K562 (cell line): ENCODE measurements at regions not wholly inside any gene's neighbourhood (a gene's known extent, or its start where the extent isn't known, plus 50 kb on each side); places are given as distances from the start of the nearest gene placed in this dataset.

Experiments
- BRD9 ChIP-seq: fragments of 450-650 bp; IDR thresholded peaks from 2 replicates; pipeline ENCODE4 v1.6.1; 2018; ENCODE audit warnings: low read depth; ENCODE audit not compliant: partially characterized antibody
- BRF1 ChIP-seq: IDR thresholded peaks from 3 replicates; pipeline ENCODE4 v1.6.1; 2011; ENCODE audit warnings: borderline replicate concordance, mild to moderate bottlenecking; ENCODE audit not compliant: insufficient read length; ENCODE audit errors: extremely low read depth
- CBX1 ChIP-seq: sonication (generic); IDR thresholded peaks from 2 replicates; pipeline ENCODE4 v1.6.1; 2016; ENCODE audit warnings: antibody characterized with exemption, low read depth, mild to moderate bottlenecking
- CREM ChIP-seq: IDR thresholded peaks from 2 replicates; pipeline ENCODE4 v1.6.1; 2014; ENCODE audit warnings: antibody characterized with exemption, low read depth
- CTBP1 ChIP-seq: fragments of 450-650 bp; IDR thresholded peaks from 2 replicates; pipeline ENCODE4 v1.6.1; 2016; ENCODE audit warnings: borderline replicate concordance
- DDX20 ChIP-seq: fragments of 450-650 bp; IDR thresholded peaks from 2 replicates; pipeline ENCODE4 v1.6.1; 2016; ENCODE audit warnings: missing genetic modification characterization, low read depth, mild to moderate bottlenecking, missing compliant biosample characterization, moderate library complexity
- ELF4 ChIP-seq: fragments of 450-650 bp; formaldehyde crosslinking; IDR thresholded peaks from 2 replicates; pipeline ENCODE4 v1.4.0; 2022; ENCODE audit warnings: missing genetic modification characterization
- FOXA1 ChIP-seq: fragments of 450-650 bp; IDR thresholded peaks from 2 replicates; pipeline ENCODE4 v1.6.1; 2016; ENCODE audit warnings: mild to moderate bottlenecking, borderline replicate concordance
- FOXA3 ChIP-seq, 2 experiments: fragments of 450-650 bp in 1 of 2; sonication (generic) in 1 of 2; formaldehyde crosslinking; IDR thresholded peaks in 1 of 2; conservative IDR thresholded peaks in 1 of 2; 2 replicates each; pipeline versions ENCODE4 v1.4.0 to v1.8.0; 2020 to 2022; ENCODE audit warnings: mild to moderate bottlenecking in 2 of 2, missing genetic modification reagents in 1 of 2
- FOXJ3 ChIP-seq: sonication (generic); formaldehyde crosslinking; IDR thresholded peaks from 2 replicates; pipeline ENCODE4 v1.4.0; 2020; ENCODE audit warnings: mild to moderate bottlenecking, missing genetic modification reagents
- HDAC6 ChIP-seq: IDR thresholded peaks from 2 replicates; pipeline ENCODE4 v1.6.1; 2012; ENCODE audit warnings: low read depth, mild to moderate bottlenecking, control low read depth, inconsistent platforms, low read length, moderate library complexity
- MEF2A ChIP-seq: IDR thresholded peaks from 2 replicates; pipeline ENCODE4 v1.6.1; 2011; ENCODE audit warnings: low read depth, mild to moderate bottlenecking, low read length, moderate library complexity; ENCODE audit not compliant: control insufficient read depth
- MYNN ChIP-seq, 2 experiments: sonication (generic); formaldehyde crosslinking in 1 of 2; IDR thresholded peaks; 2 replicates each; pipeline versions ENCODE4 v1.5.0 to v1.6.1; 2016 to 2020; ENCODE audit warnings: antibody characterized with exemption in 1 of 2, missing genetic modification reagents in 1 of 2
- NFIC ChIP-seq: fragments of 450-650 bp; IDR thresholded peaks from 2 replicates; pipeline ENCODE4 v1.6.1; 2017; ENCODE audit warnings: mild to moderate bottlenecking, inconsistent platforms
- PHB ChIP-seq: fragments of 250-450 bp; sonication (Bioruptor Pico); IDR thresholded peaks from 2 replicates; pipeline ENCODE4 v1.5.0; 2021
- PURB ChIP-seq: sonication (generic); formaldehyde crosslinking; IDR thresholded peaks from 2 replicates; pipeline ENCODE4 v1.9.0; 2021; ENCODE audit warnings: low read depth, mild to moderate bottlenecking, missing genetic modification reagents
- RAD51 ChIP-seq: fragments of 450-650 bp; IDR thresholded peaks from 2 replicates; pipeline ENCODE4 v1.7.1; 2016; ENCODE audit warnings: low read depth, mild to moderate bottlenecking, borderline replicate concordance
- SAFB2 ChIP-seq: fragments of 200-400 bp; formaldehyde crosslinking; IDR thresholded peaks from 2 replicates; pipeline ENCODE4 v1.6.1; 2018; ENCODE audit warnings: borderline replicate concordance, low read length, low read depth, moderate library complexity; ENCODE audit not compliant: severe bottlenecking
- SMAD2 ChIP-seq: fragments of 150-350 bp; IDR thresholded peaks from 2 replicates; pipeline ENCODE4 v1.6.1; 2014; ENCODE audit warnings: low read depth, mild to moderate bottlenecking, low read length
- SMARCE1 ChIP-seq: fragments of 450-650 bp; IDR thresholded peaks from 2 replicates; pipeline ENCODE4 v1.7.1; 2016; ENCODE audit warnings: mild to moderate bottlenecking
- U2AF1 ChIP-seq: fragments of 200-400 bp; formaldehyde crosslinking; optimal IDR thresholded peaks from 2 replicates; pipeline ENCODE3; 2017; ENCODE audit warnings: mild to moderate bottlenecking, low read depth, low read length, moderate library complexity
- XRCC4 ChIP-seq: IDR thresholded peaks from one replicate; pipeline ENCODE4 v1.6.1; 2011; ENCODE audit not compliant: insufficient read depth, insufficient read length; ENCODE audit errors: extremely low read depth
- ZFP1 ChIP-seq: fragments of 450-650 bp; formaldehyde crosslinking; IDR thresholded peaks from 2 replicates; pipeline ENCODE4 v1.4.0; 2020; ENCODE audit warnings: mild to moderate bottlenecking, mixed read lengths
- ZNF699 ChIP-seq: fragments of 250-450 bp; sonication (Bioruptor Pico); IDR thresholded peaks from 2 replicates; pipeline ENCODE4 v1.8.0; 2021; ENCODE audit warnings: mild to moderate bottlenecking, moderate library complexity; ENCODE audit not compliant: insufficient replicate concordance
- ZNF780A ChIP-seq: fragments of 250-450 bp; sonication (Bioruptor Pico); IDR thresholded peaks from 2 replicates; pipeline ENCODE4 v1.5.0; 2021; ENCODE audit warnings: mild to moderate bottlenecking
- TF ChIP-seq, protein P1 (sequence below): sonication (generic); IDR thresholded peaks from 2 replicates; pipeline ENCODE4 v1.6.1; 2016
- TF ChIP-seq, protein P2 (sequence below): fragments of 450-650 bp; IDR thresholded peaks from 2 replicates; pipeline ENCODE4 v1.6.1; 2014; ENCODE audit warnings: low read depth, mild to moderate bottlenecking, moderate library complexity, borderline replicate concordance
- TF ChIP-seq, protein P3 (sequence below), 2 experiments: IDR thresholded peaks; 2 replicates each; pipeline ENCODE4 v1.6.1; 2011; ENCODE audit warnings: borderline replicate concordance in 1 of 2, control low read depth in 1 of 2, low read depth in 1 of 2, low read length in 1 of 2, mild to moderate bottlenecking in 1 of 2, mixed read lengths in 1 of 2, moderate library complexity in 1 of 2; ENCODE audit not compliant: insufficient read depth in 1 of 2, insufficient read length in 1 of 2, poor library complexity in 1 of 2, severe bottlenecking in 1 of 2; ENCODE audit errors: extremely low read depth in 1 of 2

DNA sequence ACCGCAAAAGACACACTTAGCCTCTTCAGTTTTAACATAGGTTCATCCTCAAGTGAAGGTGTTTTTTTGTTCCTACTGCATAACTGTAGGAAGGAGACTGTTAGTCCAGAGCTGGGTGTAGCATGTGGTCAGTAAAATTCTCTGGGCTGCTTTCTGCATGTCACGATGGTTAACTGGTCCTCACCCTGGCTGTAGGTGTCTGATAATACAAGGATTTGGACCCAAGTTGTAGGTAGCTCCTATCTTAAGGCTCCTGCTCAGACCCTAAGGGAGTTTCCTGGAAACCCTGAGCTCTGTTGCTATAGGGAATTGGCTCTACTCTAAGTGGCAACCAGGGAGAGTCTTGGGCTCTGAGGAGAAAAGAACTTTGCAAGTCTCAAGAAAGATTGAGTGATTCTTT is 112.9 kb downstream of the SAMD9 start (continued):
- TF ChIP-seq FOXA3 (CRISPR knock-in tag; conservative IDR thresholded peaks at IDR 0.05 in 1 of 2, IDR thresholded peaks at IDR 0.05 in 1 of 2) (no peak), SMARCE1 (peak; percentile 60; the same call in 1 of the 2 replicates), FOXJ3 (no peak), CREM (0 out of 2 replicates have a peak, but pooled peaks have one; percentile 6), FOXA1 (no peak), MYNN (IDR thresholded peaks at IDR 0.05) (peak; percentile 85; the same call in 1 of the 2 replicates), MYNN (CRISPR knock-in tag; IDR thresholded peaks at IDR 0.05) (no peak), ZFP1 (CRISPR knock-in tag) (no peak), BRF1 (no peak), NFIC (peak; percentile 52), MEF2A (no peak), ZNF699 (CRISPR knock-in tag) (no peak), BRD9 (no peak), SAFB2 (no peak), CBX1 (no peak), XRCC4 (no peak), HDAC6 (no peak), SMAD2 (no peak), PURB (CRISPR knock-in tag) (no peak), RAD51 (no peak), PHB (CRISPR knock-in tag) (no peak), CTBP1 (peak; percentile 51; the same call in 1 of the 2 replicates), ZNF780A (CRISPR knock-in tag) (no peak), U2AF1 (no peak), DDX20 (tag) (no peak), ELF4 (CRISPR knock-in tag) (no peak)
- TF ChIP-seq, protein P1, sequence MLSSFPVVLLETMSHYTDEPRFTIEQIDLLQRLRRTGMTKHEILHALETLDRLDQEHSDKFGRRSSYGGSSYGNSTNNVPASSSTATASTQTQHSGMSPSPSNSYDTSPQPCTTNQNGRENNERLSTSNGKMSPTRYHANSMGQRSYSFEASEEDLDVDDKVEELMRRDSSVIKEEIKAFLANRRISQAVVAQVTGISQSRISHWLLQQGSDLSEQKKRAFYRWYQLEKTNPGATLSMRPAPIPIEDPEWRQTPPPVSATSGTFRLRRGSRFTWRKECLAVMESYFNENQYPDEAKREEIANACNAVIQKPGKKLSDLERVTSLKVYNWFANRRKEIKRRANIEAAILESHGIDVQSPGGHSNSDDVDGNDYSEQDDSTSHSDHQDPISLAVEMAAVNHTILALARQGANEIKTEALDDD, result peak; percentile 89
- TF ChIP-seq, protein P2, sequence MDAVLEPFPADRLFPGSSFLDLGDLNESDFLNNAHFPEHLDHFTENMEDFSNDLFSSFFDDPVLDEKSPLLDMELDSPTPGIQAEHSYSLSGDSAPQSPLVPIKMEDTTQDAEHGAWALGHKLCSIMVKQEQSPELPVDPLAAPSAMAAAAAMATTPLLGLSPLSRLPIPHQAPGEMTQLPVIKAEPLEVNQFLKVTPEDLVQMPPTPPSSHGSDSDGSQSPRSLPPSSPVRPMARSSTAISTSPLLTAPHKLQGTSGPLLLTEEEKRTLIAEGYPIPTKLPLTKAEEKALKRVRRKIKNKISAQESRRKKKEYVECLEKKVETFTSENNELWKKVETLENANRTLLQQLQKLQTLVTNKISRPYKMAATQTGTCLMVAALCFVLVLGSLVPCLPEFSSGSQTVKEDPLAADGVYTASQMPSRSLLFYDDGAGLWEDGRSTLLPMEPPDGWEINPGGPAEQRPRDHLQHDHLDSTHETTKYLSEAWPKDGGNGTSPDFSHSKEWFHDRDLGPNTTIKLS, result no peak
- TF ChIP-seq, protein P3, sequence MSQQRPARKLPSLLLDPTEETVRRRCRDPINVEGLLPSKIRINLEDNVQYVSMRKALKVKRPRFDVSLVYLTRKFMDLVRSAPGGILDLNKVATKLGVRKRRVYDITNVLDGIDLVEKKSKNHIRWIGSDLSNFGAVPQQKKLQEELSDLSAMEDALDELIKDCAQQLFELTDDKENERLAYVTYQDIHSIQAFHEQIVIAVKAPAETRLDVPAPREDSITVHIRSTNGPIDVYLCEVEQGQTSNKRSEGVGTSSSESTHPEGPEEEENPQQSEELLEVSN (IDR thresholded peaks at IDR 0.05; ENCODE audit: borderline replicate concordance in 1 of 2, extremely low read depth in 1 of 2, insufficient read depth in 1 of 2, insufficient read length in 1 of 2, low read depth in 1 of 2, low read length in 1 of 2, poor library complexity in 1 of 2, severe bottlenecking in 1 of 2), result peak; percentile 68 to 69
